ENCODE measurements at regions not wholly inside any gene's neighbourhood (a gene's known extent, or its start where the extent isn't known, plus 50 kb on each side); places are given as distances from the start of the nearest gene placed in this dataset.

DNA sequence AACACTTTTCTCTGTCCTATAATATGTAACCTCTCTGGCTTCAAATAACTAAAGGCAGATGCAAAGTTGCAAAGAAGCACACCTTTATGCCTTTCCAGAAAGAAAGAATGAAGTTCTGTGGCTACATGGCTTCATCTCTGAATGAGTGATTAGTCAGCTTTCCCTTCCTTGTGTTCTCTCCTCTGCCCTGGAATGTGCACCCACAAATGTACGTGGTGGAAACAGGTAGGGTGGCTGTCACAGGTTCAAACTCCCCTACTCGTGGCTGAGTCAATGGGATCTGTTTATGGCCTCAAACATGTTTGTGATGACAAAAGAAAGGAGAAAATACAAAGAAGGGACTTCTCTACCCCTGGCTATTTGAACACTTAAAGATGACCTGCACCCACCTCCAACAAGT is 55.5 kb upstream of the ACVR2A start:
- no peaks in the 10 kb centered on the region for H3K27me3 ChIP-seq (ENCODE audit: insufficient read depth, low read length)
- H3K4me1 ChIP-seq (ENCODE audit: insufficient read depth, low read length) = peaks cover 12% of the 10 kb centered on the region
- H3K36me3 Mint-ChIP-seq (ENCODE audit: low read depth, unreplicated experiment) = peaks cover 2% of the 10 kb centered on the region
- DNase-seq (ENCODE audit: low read depth) (peak; percentile 14), FAIRE-seq (no peak)
- H3K4me3 ChIP-seq (ENCODE audit: insufficient read depth, low read depth, low read length) = no peak overlapping the region
- TF ChIP-seq, protein P1, sequence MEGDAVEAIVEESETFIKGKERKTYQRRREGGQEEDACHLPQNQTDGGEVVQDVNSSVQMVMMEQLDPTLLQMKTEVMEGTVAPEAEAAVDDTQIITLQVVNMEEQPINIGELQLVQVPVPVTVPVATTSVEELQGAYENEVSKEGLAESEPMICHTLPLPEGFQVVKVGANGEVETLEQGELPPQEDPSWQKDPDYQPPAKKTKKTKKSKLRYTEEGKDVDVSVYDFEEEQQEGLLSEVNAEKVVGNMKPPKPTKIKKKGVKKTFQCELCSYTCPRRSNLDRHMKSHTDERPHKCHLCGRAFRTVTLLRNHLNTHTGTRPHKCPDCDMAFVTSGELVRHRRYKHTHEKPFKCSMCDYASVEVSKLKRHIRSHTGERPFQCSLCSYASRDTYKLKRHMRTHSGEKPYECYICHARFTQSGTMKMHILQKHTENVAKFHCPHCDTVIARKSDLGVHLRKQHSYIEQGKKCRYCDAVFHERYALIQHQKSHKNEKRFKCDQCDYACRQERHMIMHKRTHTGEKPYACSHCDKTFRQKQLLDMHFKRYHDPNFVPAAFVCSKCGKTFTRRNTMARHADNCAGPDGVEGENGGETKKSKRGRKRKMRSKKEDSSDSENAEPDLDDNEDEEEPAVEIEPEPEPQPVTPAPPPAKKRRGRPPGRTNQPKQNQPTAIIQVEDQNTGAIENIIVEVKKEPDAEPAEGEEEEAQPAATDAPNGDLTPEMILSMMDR (IDR thresholded peaks at IDR 0.05; ENCODE audit: insufficient read depth, low read depth, low read length) = no peak
- no peak for TF ChIP-seq EZH2 (IDR thresholded peaks at IDR 0.05; ENCODE audit: insufficient read depth, low read length)
- H3K27ac Mint-ChIP-seq (ENCODE audit: unreplicated experiment) = no peak overlapping the region
- no peaks in the 10 kb centered on the region for H3K27me3 Mint-ChIP-seq (ENCODE audit: low read depth, unreplicated experiment)
- H2AFZ ChIP-seq (ENCODE audit: low read depth, low read length) = peak overlapping the region; percentile 28
- no peak overlapping the region for H3K27ac ChIP-seq (ENCODE audit: low read depth, low read length)
- no peaks in the 10 kb centered on the region for H3K9me3 Mint-ChIP-seq (ENCODE audit: unreplicated experiment)
- H3K9ac ChIP-seq (ENCODE audit: low read length) = peak overlapping the region; percentile 24
- peaks cover 21% of the 10 kb centered on the region for H3K4me1 Mint-ChIP-seq (ENCODE audit: low read depth, unreplicated experiment)
- H4K20me1 ChIP-seq (ENCODE audit: insufficient read depth, low read length) = no peaks in the 10 kb centered on the region
- peak overlapping the region; percentile 58 for H3K4me2 ChIP-seq (ENCODE audit: low read length)
- no peaks in the 10 kb centered on the region for H3K36me3 ChIP-seq (ENCODE audit: insufficient read depth, low read length)
- no peak overlapping the region for H3K4me3 Mint-ChIP-seq (ENCODE audit: unreplicated experiment)
- H3K79me2 ChIP-seq (ENCODE audit: insufficient read depth, low read length) = no peaks in the 10 kb centered on the region
- H3K9me3 ChIP-seq (ENCODE audit: insufficient read depth, low read depth, low read length) = no peaks in the 10 kb centered on the region

DNA sequence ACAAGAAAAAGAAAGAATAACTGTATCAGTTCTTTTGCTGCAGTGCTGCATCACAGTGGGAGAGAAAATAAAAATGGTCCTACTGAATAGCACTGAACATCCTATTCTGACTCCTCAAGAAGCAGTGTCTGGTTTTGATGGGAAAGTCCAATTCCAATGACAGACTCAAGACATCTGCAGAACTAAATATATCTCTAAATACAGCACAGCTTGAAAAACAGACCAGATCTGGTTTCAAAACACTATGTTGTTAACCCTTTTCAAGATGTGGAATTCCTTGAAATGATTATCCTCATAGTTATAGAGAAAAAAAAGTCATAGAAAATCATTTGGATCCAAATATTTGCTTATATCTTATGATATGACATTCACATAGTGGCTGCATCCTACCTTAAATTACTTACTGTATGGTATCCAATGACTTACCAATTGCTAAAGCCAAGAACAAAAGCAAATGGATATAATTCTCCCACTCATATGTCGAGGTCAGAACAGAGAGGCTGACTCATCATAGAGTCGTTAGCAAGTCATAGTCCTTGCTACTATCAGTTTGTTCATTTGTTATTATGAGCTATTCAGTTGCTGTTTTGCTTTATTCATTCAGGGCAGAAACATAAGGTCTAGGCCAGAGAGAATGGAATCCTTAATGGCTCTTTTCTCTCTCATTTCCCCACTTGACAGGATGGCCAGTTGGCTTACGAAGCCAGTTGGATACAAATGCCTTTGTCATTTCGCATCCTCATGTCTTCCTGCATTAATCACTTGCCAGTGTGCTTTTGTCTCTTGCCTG is 62.5 kb upstream of the ACVR2A start:
- Histone ChIP-seq H3K4me3 (ENCODE audit: insufficient read depth, low read depth, low read length) (no peak overlapping the region), H3K4me1 (ENCODE audit: insufficient read depth, low read length) (no peaks in the 10 kb centered on the region), H3K4me2 (ENCODE audit: low read length) (peak overlapping the region; percentile 44), H3K27me3 (ENCODE audit: insufficient read depth, low read length) (no peaks in the 10 kb centered on the region), H3K79me2 (ENCODE audit: insufficient read depth, low read length) (no peaks in the 10 kb centered on the region), H3K9me3 (ENCODE audit: insufficient read depth, low read depth, low read length) (no peaks in the 10 kb centered on the region), H2AFZ (ENCODE audit: low read depth, low read length) (peak overlapping the region; percentile 43), H4K20me1 (ENCODE audit: insufficient read depth, low read length) (no peaks in the 10 kb centered on the region), H3K9ac (ENCODE audit: low read length) (no peak overlapping the region), H3K36me3 (ENCODE audit: insufficient read depth, low read length) (no peaks in the 10 kb centered on the region), H3K27ac (ENCODE audit: low read depth, low read length) (peak overlapping the region; percentile 15)
- no peak overlapping the region for H3K27ac Mint-ChIP-seq (ENCODE audit: unreplicated experiment)
- H3K9me3 Mint-ChIP-seq (ENCODE audit: unreplicated experiment) = no peaks in the 10 kb centered on the region
- H3K4me3 Mint-ChIP-seq (ENCODE audit: unreplicated experiment) = no peak overlapping the region
- H3K4me1 Mint-ChIP-seq (ENCODE audit: low read depth, unreplicated experiment) = peaks cover 12% of the 10 kb centered on the region
- peaks cover 2% of the 10 kb centered on the region for H3K36me3 Mint-ChIP-seq (ENCODE audit: low read depth, unreplicated experiment)
- no peak for FAIRE-seq
- TF ChIP-seq, protein P1 (IDR thresholded peaks at IDR 0.05; ENCODE audit: insufficient read depth, low read depth, low read length) = no peak
- TF ChIP-seq EZH2 (IDR thresholded peaks at IDR 0.05; ENCODE audit: insufficient read depth, low read length) = no peak
- DNase-seq (ENCODE audit: low read depth) = peak; percentile 90
- no peaks in the 10 kb centered on the region for H3K27me3 Mint-ChIP-seq (ENCODE audit: low read depth, unreplicated experiment)

DNA sequence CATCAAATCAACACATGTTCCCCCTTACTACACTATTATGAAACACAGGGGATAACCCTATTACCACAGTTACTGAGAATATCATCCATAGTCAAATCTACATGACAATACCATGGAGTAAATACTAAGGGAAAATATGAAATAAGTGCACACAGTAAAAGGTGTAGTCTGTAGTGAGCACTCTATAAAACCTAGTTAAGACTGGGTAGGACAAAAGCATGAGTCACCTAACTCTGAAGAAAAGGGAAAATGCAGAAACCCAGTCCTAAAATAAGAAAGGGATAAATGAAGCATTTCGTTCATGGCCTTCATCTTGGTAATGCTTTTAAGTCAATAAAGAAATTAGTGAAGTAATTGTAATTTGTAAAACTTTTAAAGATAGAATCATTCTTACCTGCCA is 65.4 kb upstream of the ACVR2A start:
- H3K9me3 Mint-ChIP-seq (ENCODE audit: unreplicated experiment) = no peaks in the 10 kb centered on the region
- TF ChIP-seq, protein P1 (IDR thresholded peaks at IDR 0.05; ENCODE audit: insufficient read depth, low read depth, low read length) = no peak
- no peak for TF ChIP-seq EZH2 (IDR thresholded peaks at IDR 0.05; ENCODE audit: insufficient read depth, low read length)
- FAIRE-seq = no peak

More for the DNA sequence above, 65.4 kb upstream of the ACVR2A start:
- H3K79me2 ChIP-seq (ENCODE audit: insufficient read depth, low read length) = no peaks in the 10 kb centered on the region
- no peak overlapping the region for H3K9ac ChIP-seq (ENCODE audit: low read length)
- no peaks in the 10 kb centered on the region for H3K9me3 ChIP-seq (ENCODE audit: insufficient read depth, low read depth, low read length)
- no peaks in the 10 kb centered on the region for H3K36me3 ChIP-seq (ENCODE audit: insufficient read depth, low read length)
- Mint-ChIP-seq H3K27ac (ENCODE audit: unreplicated experiment) (peak overlapping the region; percentile 13), H3K36me3 (ENCODE audit: low read depth, unreplicated experiment) (no peaks in the 10 kb centered on the region), H3K4me1 (ENCODE audit: low read depth, unreplicated experiment) (peaks cover 12% of the 10 kb centered on the region), H3K4me3 (ENCODE audit: unreplicated experiment) (no peak overlapping the region), H3K27me3 (ENCODE audit: low read depth, unreplicated experiment) (no peaks in the 10 kb centered on the region)
- H3K27me3 ChIP-seq (ENCODE audit: insufficient read depth, low read length) = no peaks in the 10 kb centered on the region
- H3K4me3 ChIP-seq (ENCODE audit: insufficient read depth, low read depth, low read length) = no peak overlapping the region
- DNase-seq (ENCODE audit: low read depth) = no peak
- H2AFZ ChIP-seq (ENCODE audit: low read depth, low read length) = no peak overlapping the region
- no peak overlapping the region for H3K27ac ChIP-seq (ENCODE audit: low read depth, low read length)
- H4K20me1 ChIP-seq (ENCODE audit: insufficient read depth, low read length) = no peaks in the 10 kb centered on the region
- H3K4me2 ChIP-seq (ENCODE audit: low read length) = no peak overlapping the region
- no peaks in the 10 kb centered on the region for H3K4me1 ChIP-seq (ENCODE audit: insufficient read depth, low read length)

Measured in astrocyte (in vitro differentiated cells and primary cell).